ENCODE measurements at regions not wholly inside any gene's neighbourhood (a gene's known extent, or its start where the extent isn't known, plus 50 kb on each side); places are given as distances from the start of the nearest gene placed in this dataset.

- POLR2A ChIA-PET = no interaction called here
- no peak for DNase-seq
Observed at GRCh38 chr12:98262902-98263301, 252.5 kb upstream of the TMPO start.

DNA sequence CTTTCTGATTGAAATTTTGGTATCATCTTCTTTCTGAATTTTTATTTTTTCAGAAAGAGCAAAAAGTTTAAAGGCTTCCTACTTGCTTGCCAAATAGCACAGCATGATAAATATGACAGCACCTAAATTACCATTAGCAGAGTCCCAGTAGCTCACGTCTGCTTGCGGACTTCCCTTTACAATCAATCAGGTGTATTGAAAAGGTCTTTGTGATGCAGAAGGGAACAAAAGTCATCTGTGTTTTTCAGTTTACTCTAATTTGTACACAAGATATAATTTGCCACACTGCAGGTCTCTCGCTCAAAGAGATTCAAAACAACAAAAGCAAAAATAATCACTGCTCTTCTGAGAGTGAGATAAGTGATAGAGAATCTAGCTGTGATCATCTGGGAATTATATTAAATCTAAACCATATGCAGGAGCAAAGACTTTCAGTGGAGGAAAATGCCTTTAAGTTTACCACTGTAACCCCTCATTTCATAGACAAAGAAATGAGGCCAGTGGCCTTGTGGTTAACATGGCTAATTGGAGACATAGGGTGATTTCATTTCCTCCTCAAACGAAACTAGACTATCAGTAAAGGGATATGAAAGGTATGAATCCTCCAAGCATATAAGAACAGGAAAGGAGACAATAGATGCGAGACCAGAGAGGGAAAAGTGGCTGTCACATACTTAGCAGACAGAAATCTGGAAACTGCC lies 240.8 kb upstream of the TMPO start:
- no peaks in the 10 kb centered on the region for H3K4me1 ChIP-seq (ENCODE audit: control insufficient read depth in 1 of 2, insufficient read depth in 2 of 2, low read depth in 1 of 2, low read length in 1 of 2)
- 29% methylated on average over 5 of the region's 5 CpGs for WGBS (ENCODE audit: low lambda C conversion rate)
- TF ChIP-seq GATA2 (CRISPR knock-in tag; IDR thresholded peaks at IDR 0.05) (peak; percentile 32; the same call in 1 of the 2 replicates), RAD21 (IDR thresholded peaks at IDR 0.05; ENCODE audit: low read length) (no peak), FOXM1 (IDR thresholded peaks at IDR 0.05; ENCODE audit: low read depth) (no peak)
- H3K79me2 ChIP-seq (ENCODE audit: insufficient read depth) = no peaks in the 10 kb centered on the region
- H3K4me2 ChIP-seq = no peak overlapping the region
- CTCF ChIA-PET = interaction anchor here (1.3 kb wide), 1 partner anchor 15 kb away, joined by 3 read pairs; no protein-coding TSS in a partner anchor
- no peak overlapping the region for H2AFZ ChIP-seq (ENCODE audit: low read depth)
- no peak for DNase-seq
- no peaks in the 10 kb centered on the region for H4K20me1 ChIP-seq (ENCODE audit: insufficient read depth)
- H3K9ac ChIP-seq = no peak overlapping the region
- H3K9me2 ChIP-seq = no peaks in the 10 kb centered on the region
- POLR2A ChIA-PET = no interaction called here
- no peaks in the 10 kb centered on the region for H3K9me3 ChIP-seq
- H3K36me3 ChIP-seq (replicated peaks in 1 of 2; ENCODE audit: control insufficient read depth in 1 of 2, insufficient read depth in 2 of 2, low read length in 1 of 2) = no peaks in the 10 kb centered on the region
- no peaks in the 10 kb centered on the region for H3F3A ChIP-seq (replicated peaks; ENCODE audit: insufficient read depth)
- H3K27me3 ChIP-seq (ENCODE audit: insufficient read depth) = no peaks in the 10 kb centered on the region
- H3K27ac ChIP-seq (ENCODE audit: low read depth in 2 of 2, low read length in 1 of 2) = no peak overlapping the region
- H3K4me3 ChIP-seq (ENCODE audit: low read depth in 2 of 2, low read length in 1 of 2) = no peak overlapping the region

More at GRCh38 chr12:98262902-98263301, 252.5 kb upstream of the TMPO start:
- H3K79me2 ChIP-seq (ENCODE audit: insufficient read depth) = no peaks in the 10 kb centered on the region
- H3K4me1 ChIP-seq (ENCODE audit: control insufficient read depth in 1 of 2, insufficient read depth in 2 of 2, low read depth in 1 of 2, low read length in 1 of 2) = no peaks in the 10 kb centered on the region
- H3K9me2 ChIP-seq = no peaks in the 10 kb centered on the region
- no peak for TF ChIP-seq TCF12 (IDR thresholded peaks at IDR 0.05)
- no peak for TF ChIP-seq RXRA (IDR thresholded peaks at IDR 0.05; ENCODE audit: borderline replicate concordance, low read depth)
- TF ChIP-seq RFX5 (IDR thresholded peaks at IDR 0.05; ENCODE audit: low read length) = no peak
- TF ChIP-seq ELF1 (IDR thresholded peaks at IDR 0.05) = no peak
- TF ChIP-seq FOSL2 (IDR thresholded peaks at IDR 0.05; ENCODE audit: borderline replicate concordance, low read depth) = no peak
- TF ChIP-seq, protein P1, sequence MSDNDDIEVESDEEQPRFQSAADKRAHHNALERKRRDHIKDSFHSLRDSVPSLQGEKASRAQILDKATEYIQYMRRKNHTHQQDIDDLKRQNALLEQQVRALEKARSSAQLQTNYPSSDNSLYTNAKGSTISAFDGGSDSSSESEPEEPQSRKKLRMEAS (IDR thresholded peaks at IDR 0.05; ENCODE audit: low read depth) = no peak
- 20% methylated on average over 6 of the region's 6 CpGs for WGBS (ENCODE audit: low lambda C conversion rate)
- no peak overlapping the region for H2AFZ ChIP-seq (ENCODE audit: low read depth)
- H3K36me3 ChIP-seq (replicated peaks in 1 of 2; ENCODE audit: control insufficient read depth in 1 of 2, insufficient read depth in 2 of 2, low read length in 1 of 2) = no peaks in the 10 kb centered on the region
- H3K4me3 ChIP-seq (ENCODE audit: low read depth in 2 of 2, low read length in 1 of 2) = no peak overlapping the region
- H3K27me3 ChIP-seq (ENCODE audit: insufficient read depth) = no peaks in the 10 kb centered on the region; the same call in 1 of the 2 replicates
- no peak overlapping the region for H3K4me2 ChIP-seq
- no peaks in the 10 kb centered on the region for H3K9me3 ChIP-seq
- no peaks in the 10 kb centered on the region for H4K20me1 ChIP-seq (ENCODE audit: insufficient read depth)
- H3F3A ChIP-seq (replicated peaks; ENCODE audit: insufficient read depth) = no peaks in the 10 kb centered on the region
- CTCF ChIA-PET = no interaction called here
- no peak overlapping the region for H3K27ac ChIP-seq (ENCODE audit: low read depth in 2 of 2, low read length in 1 of 2)
- no peak overlapping the region for H3K9ac ChIP-seq

- no peaks in the 10 kb centered on the region for H3K79me2 ChIP-seq (ENCODE audit: insufficient read depth)
- no peak overlapping the region for H3K27ac ChIP-seq (ENCODE audit: low read depth in 2 of 2, low read length in 1 of 2)
- H3K27me3 ChIP-seq (ENCODE audit: insufficient read depth) = no peaks in the 10 kb centered on the region
- H3F3A ChIP-seq (replicated peaks; ENCODE audit: insufficient read depth) = no peaks in the 10 kb centered on the region
- no peak overlapping the region for H2AFZ ChIP-seq (ENCODE audit: low read depth)
- no peak overlapping the region for H3K4me2 ChIP-seq
- no peak overlapping the region for H3K4me3 ChIP-seq (ENCODE audit: low read depth in 2 of 2, low read length in 1 of 2)
- H4K20me1 ChIP-seq (ENCODE audit: insufficient read depth) = no peaks in the 10 kb centered on the region
- no peaks in the 10 kb centered on the region for H3K9me2 ChIP-seq
- ChIA-PET POLR2A (no interaction called here), CTCF (interaction anchor here (1.3 kb wide), 1 partner anchor 14 kb away, joined by 3 read pairs; no protein-coding TSS in a partner anchor)
- 52% methylated on average over 4 of the region's 4 CpGs for WGBS (ENCODE audit: low lambda C conversion rate)
- no peak for DNase-seq
- H3K4me1 ChIP-seq (ENCODE audit: control insufficient read depth in 1 of 2, insufficient read depth in 2 of 2, low read depth in 1 of 2, low read length in 1 of 2) = no peaks in the 10 kb centered on the region
- no peak overlapping the region for H3K9ac ChIP-seq
- no peaks in the 10 kb centered on the region for H3K9me3 ChIP-seq
- H3K36me3 ChIP-seq (replicated peaks in 1 of 2; ENCODE audit: control insufficient read depth in 1 of 2, insufficient read depth in 2 of 2, low read length in 1 of 2) = no peaks in the 10 kb centered on the region
- TF ChIP-seq RXRA (IDR thresholded peaks at IDR 0.05; ENCODE audit: borderline replicate concordance, low read depth) = no peak
- TF ChIP-seq RFX5 (IDR thresholded peaks at IDR 0.05; ENCODE audit: low read length) = no peak
- no peak for TF ChIP-seq TAF1 (IDR thresholded peaks at IDR 0.05; ENCODE audit: borderline replicate concordance, low read depth, low read length)
- TF ChIP-seq FOXJ3 (CRISPR knock-in tag; IDR thresholded peaks at IDR 0.05) = no peak
- TF ChIP-seq, protein P2, sequence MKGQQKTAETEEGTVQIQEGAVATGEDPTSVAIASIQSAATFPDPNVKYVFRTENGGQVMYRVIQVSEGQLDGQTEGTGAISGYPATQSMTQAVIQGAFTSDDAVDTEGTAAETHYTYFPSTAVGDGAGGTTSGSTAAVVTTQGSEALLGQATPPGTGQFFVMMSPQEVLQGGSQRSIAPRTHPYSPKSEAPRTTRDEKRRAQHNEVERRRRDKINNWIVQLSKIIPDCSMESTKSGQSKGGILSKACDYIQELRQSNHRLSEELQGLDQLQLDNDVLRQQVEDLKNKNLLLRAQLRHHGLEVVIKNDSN (IDR thresholded peaks at IDR 0.05; ENCODE audit: borderline replicate concordance, low read depth) = no peak
- TF ChIP-seq, protein P3, sequence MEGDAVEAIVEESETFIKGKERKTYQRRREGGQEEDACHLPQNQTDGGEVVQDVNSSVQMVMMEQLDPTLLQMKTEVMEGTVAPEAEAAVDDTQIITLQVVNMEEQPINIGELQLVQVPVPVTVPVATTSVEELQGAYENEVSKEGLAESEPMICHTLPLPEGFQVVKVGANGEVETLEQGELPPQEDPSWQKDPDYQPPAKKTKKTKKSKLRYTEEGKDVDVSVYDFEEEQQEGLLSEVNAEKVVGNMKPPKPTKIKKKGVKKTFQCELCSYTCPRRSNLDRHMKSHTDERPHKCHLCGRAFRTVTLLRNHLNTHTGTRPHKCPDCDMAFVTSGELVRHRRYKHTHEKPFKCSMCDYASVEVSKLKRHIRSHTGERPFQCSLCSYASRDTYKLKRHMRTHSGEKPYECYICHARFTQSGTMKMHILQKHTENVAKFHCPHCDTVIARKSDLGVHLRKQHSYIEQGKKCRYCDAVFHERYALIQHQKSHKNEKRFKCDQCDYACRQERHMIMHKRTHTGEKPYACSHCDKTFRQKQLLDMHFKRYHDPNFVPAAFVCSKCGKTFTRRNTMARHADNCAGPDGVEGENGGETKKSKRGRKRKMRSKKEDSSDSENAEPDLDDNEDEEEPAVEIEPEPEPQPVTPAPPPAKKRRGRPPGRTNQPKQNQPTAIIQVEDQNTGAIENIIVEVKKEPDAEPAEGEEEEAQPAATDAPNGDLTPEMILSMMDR (IDR thresholded peaks at IDR 0.05) = no peak
- no peak for TF ChIP-seq YY1 (IDR thresholded peaks at IDR 0.05; ENCODE audit: low read depth)
- no peak for TF ChIP-seq ZBTB33 (IDR thresholded peaks at IDR 0.05; ENCODE audit: borderline replicate concordance, low read depth)
- no peak for TF ChIP-seq JUND (IDR thresholded peaks at IDR 0.05)
- TF ChIP-seq, protein P1 (IDR thresholded peaks at IDR 0.05; ENCODE audit: low read depth) = no peak
- TF ChIP-seq SMC3 (IDR thresholded peaks at IDR 0.05; ENCODE audit: low read depth, low read length) = no peak
Observed at GRCh38 chr12:98275131-98275475, 240.3 kb upstream of the TMPO start.

Measured in SK-N-SH (cell line).